Gastroesophageal sphincter (tissue), 4 donors: ENCODE measurements at regions not wholly inside any gene's neighbourhood (a gene's known extent, or its start where the extent isn't known, plus 50 kb on each side); places are given as distances from the start of the nearest gene placed in this dataset.

Source experiments
- ATAC-seq: fragments of 150-250 bp; one replicate; pipeline ENCODE4 v1.9.1; 2016; ENCODE audit warnings: mild to moderate bottlenecking, moderate library complexity
- H3K27ac ChIP-seq, 4 donors: fragments of 200-600 bp; sonication (generic) in 3 of 4; 1 replicate in 3 of 4; 2 replicates in 1 of 4; pipeline ENCODE4 v1.5.1; 2016 to 2019
- H3K27me3 ChIP-seq: fragments of 200-600 bp; sonication (generic); one replicate; pipeline ENCODE4 v1.5.1; 2019
- H3K36me3 ChIP-seq, 2 donors: fragments of 200-600 bp; sonication (generic); one replicate each; pipeline ENCODE4 v1.5.1; 2019; ENCODE audit warnings: control low read depth in 1 of 2
- H3K4me1 ChIP-seq, 3 donors: fragments of 200-600 bp; sonication (generic); 1 replicate in 2 of 3; 2 replicates in 1 of 3; pipeline ENCODE4 v1.5.1; 2016 to 2019; ENCODE audit warnings: control low read depth in 2 of 3
- H3K4me3 ChIP-seq, 2 donors: fragments of 200-600 bp; sonication (generic); one replicate each; pipeline ENCODE4 v1.5.1; 2019; ENCODE audit warnings: mild to moderate bottlenecking in 1 of 2, moderate library complexity in 1 of 2
- H3K9me3 ChIP-seq, 3 donors: fragments of 200-600 bp; sonication (generic); one replicate each; pipeline ENCODE4 v1.5.1; 2017 to 2019; ENCODE audit warnings: control low read depth in 2 of 3
- CTCF ChIP-seq, 4 experiments: fragments of 200-600 bp in 2 of 4; fragments of 450-650 bp in 2 of 4; sonication (generic) in 1 of 4; IDR thresholded peaks; one replicate each; pipeline ENCODE4 v1.5.1; 2017 to 2019; ENCODE audit warnings: antibody characterized with exemption in 4 of 4, mild to moderate bottlenecking in 2 of 4, moderate library complexity in 2 of 4
- EP300 ChIP-seq: sonication (generic); formaldehyde crosslinking; IDR thresholded peaks from one replicate; pipeline ENCODE4 v1.6.1; 2017; ENCODE audit warnings: antibody characterized with exemption, mild to moderate bottlenecking
- POLR2A ChIP-seq, 2 donors: fragments of 450-650 bp; IDR thresholded peaks; one replicate each; pipeline ENCODE4 v1.6.1; 2017; ENCODE audit warnings: antibody characterized with exemption in 2 of 2, mild to moderate bottlenecking in 2 of 2, moderate library complexity in 1 of 2
- POLR2AphosphoS5 ChIP-seq: sonication (generic); formaldehyde crosslinking; IDR thresholded peaks from one replicate; pipeline ENCODE4 v1.6.1; 2017; ENCODE audit warnings: antibody characterized with exemption
- WGBS, 2 donors: methylation state at CpG; one replicate each; pipeline ENCODE4 v1.1.5; 2018; ENCODE audit warnings: low coverage in 1 of 2; 5-methylcytosine and 5-hydroxymethylcytosine counted together

- H3K36me3 ChIP-seq, result no peaks in the 10 kb centered on the region
- 77 to 89% methylated on average over 2 of the region's 2 CpGs for WGBS, 2 donors
- no peak overlapping the region for H3K27ac ChIP-seq
- H3K9me3 ChIP-seq, result no peaks in the 10 kb centered on the region
- peaks cover 0 to 13% (median 0%) of the 10 kb centered on the region in 3 donors for H3K4me1 ChIP-seq
- ATAC-seq, result no peak
- TF ChIP-seq POLR2A (IDR thresholded peaks at IDR 0.05) (no peak), POLR2AphosphoS5 (no peak), CTCF (IDR thresholded peaks at IDR 0.05) (no peak)
- no peaks in the 10 kb centered on the region for H3K27me3 ChIP-seq
- no peak overlapping the region for H3K4me3 ChIP-seq
Measured at GRCh38 chr22:27152883-27153282, 495.5 kb downstream of the MIAT start.

DNA sequence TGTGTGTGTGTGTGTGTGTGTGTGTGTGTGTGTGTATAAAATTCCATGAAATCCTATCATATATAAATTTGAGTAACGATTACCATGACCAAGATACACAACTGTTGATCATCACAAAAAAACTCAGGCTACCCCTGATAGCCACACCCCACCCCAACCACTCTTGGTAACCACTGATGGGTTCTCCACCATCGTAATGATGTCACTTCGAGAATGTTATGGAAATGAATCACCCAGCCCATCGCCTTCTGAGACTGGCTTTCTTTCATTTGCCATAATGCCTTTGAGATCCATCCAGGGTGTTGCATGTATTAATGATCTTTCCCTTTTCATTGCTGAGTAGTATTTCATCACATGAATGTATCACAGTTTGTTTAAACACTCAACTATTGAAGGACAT, 496.0 kb downstream of the MIAT start:
- H3K9me3 ChIP-seq, result no peaks in the 10 kb centered on the region
- peaks cover 0 to 13% (median 0%) of the 10 kb centered on the region in 3 donors for H3K4me1 ChIP-seq
- H3K27ac ChIP-seq, result no peak overlapping the region
- H3K36me3 ChIP-seq, result no peaks in the 10 kb centered on the region
- 97 to 100% methylated on average over 3 to 4 of the region's 4 CpGs for WGBS, 2 donors
- H3K4me3 ChIP-seq, result no peak overlapping the region
- H3K27me3 ChIP-seq, result no peaks in the 10 kb centered on the region
- ATAC-seq, result no peak
- TF ChIP-seq POLR2A (IDR thresholded peaks at IDR 0.05) (no peak), CTCF (IDR thresholded peaks at IDR 0.05) (no peak), POLR2AphosphoS5 (no peak)

DNA sequence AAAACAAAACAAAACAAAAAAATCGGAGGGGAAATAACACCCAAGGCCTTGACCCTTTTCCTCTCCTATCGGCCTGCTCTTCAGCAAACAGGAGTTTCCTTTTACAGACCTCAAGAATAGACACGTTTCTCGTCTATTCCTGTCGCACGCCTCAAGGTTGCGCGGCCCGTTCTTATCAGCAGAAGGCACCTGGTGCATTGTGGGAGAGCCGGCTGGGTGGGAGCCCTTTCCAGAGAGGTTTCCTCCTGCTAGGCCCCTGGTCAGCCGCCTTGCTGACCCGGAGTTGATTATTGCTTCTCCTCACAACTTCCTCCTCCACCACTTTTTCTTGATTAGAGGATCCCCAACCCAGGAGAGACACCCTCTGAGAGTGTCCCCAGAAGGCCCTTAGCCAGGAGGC, 497.3 kb downstream of the MIAT start:
- Histone ChIP-seq H3K36me3 (no peaks in the 10 kb centered on the region), H3K4me3 (no peak overlapping the region), H3K27me3 (no peaks in the 10 kb centered on the region), H3K4me1 (peaks cover 0 to 13% (median 0%) of the 10 kb centered on the region in 3 donors), H3K27ac (no peak overlapping the region), H3K9me3 (no peaks in the 10 kb centered on the region)
- ATAC-seq, result no peak
- WGBS, 2 donors, result 54 to 92% methylated on average over 4 to 12 of the region's 12 CpGs
- TF ChIP-seq EP300 (no peak), POLR2A (IDR thresholded peaks at IDR 0.05) (no peak), CTCF (IDR thresholded peaks at IDR 0.05) (no peak), POLR2AphosphoS5 (no peak)

- no peaks in the 10 kb centered on the region for H3K27me3 ChIP-seq
- no peaks in the 10 kb centered on the region for H3K9me3 ChIP-seq
- TF ChIP-seq EP300 (no peak), CTCF (IDR thresholded peaks at IDR 0.05) (no peak), POLR2A (IDR thresholded peaks at IDR 0.05) (no peak), POLR2AphosphoS5 (no peak)
- H3K36me3 ChIP-seq, result no peaks in the 10 kb centered on the region
- no peak overlapping the region for H3K4me3 ChIP-seq
- 80 to 95% methylated on average over 4 to 8 of the region's 8 CpGs for WGBS, 2 donors
- H3K4me1 ChIP-seq, result no peaks in the 10 kb centered on the region
- H3K27ac ChIP-seq, result no peak overlapping the region
- no peak for ATAC-seq
Measured at GRCh38 chr22:27156821-27157489, 499.6 kb downstream of the MIAT start.

DNA sequence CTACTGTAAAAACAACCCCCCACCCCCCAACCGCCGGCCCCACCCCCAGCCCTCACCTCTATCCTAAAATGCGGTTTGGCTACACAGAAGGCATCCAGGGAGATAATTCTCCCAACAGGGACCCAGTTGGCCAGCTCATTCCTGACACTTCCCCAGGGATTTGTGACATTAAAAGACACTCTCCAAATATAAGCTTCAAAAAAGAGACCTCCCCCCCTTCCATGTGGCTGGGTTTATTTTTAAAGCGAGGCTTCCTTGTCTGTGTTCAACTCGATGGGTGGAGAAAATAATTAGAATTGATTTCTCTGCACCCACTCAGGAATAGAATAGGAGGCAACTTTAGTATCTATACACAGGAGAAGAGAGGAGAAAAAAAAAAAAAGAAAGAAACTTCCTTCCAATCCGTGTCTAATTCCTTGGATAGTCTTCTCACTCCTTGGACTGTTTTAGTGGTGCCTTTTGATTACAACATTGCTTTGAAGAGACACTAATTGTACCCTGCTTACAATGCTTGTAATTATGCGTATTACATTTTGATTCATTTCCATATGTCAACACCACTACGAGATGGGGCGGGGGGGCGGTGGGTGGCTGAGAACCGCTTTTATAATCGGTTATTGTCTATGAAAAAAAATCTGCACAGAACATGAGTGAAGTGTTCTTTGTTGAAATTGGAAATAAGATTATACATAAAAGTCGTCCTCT, 500.4 kb downstream of the MIAT start:
- H3K36me3 ChIP-seq, result no peaks in the 10 kb centered on the region
- H3K4me3 ChIP-seq, result no peak overlapping the region
- WGBS, 2 donors, result 51 to 60% methylated on average over 10 to 13 of the region's 13 CpGs
- no peak for ATAC-seq
- no peak overlapping the region for H3K27ac ChIP-seq
- TF ChIP-seq CTCF (IDR thresholded peaks at IDR 0.05) (no peak), POLR2A (IDR thresholded peaks at IDR 0.05) (no peak), EP300 (no peak), POLR2AphosphoS5 (no peak)
- H3K9me3 ChIP-seq, result no peaks in the 10 kb centered on the region
- no peaks in the 10 kb centered on the region for H3K27me3 ChIP-seq
- no peaks in the 10 kb centered on the region for H3K4me1 ChIP-seq
